ENCODE measurements at regions not wholly inside any gene's neighbourhood (a gene's known extent, or its start where the extent isn't known, plus 50 kb on each side); places are given as distances from the start of the nearest gene placed in this dataset.
"Not testable (repeated sequence)": the region's sequence is repeated elsewhere in the genome, so short reads cannot be mapped to it uniquely, and the experiment has no call there.

GRCh38 chr12:59484575-59484974 lies 111.3 kb upstream of the SLC16A7 start:
- TF ChIP-seq, protein P1, sequence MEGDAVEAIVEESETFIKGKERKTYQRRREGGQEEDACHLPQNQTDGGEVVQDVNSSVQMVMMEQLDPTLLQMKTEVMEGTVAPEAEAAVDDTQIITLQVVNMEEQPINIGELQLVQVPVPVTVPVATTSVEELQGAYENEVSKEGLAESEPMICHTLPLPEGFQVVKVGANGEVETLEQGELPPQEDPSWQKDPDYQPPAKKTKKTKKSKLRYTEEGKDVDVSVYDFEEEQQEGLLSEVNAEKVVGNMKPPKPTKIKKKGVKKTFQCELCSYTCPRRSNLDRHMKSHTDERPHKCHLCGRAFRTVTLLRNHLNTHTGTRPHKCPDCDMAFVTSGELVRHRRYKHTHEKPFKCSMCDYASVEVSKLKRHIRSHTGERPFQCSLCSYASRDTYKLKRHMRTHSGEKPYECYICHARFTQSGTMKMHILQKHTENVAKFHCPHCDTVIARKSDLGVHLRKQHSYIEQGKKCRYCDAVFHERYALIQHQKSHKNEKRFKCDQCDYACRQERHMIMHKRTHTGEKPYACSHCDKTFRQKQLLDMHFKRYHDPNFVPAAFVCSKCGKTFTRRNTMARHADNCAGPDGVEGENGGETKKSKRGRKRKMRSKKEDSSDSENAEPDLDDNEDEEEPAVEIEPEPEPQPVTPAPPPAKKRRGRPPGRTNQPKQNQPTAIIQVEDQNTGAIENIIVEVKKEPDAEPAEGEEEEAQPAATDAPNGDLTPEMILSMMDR (IDR thresholded peaks at IDR 0.05; ENCODE audit: low read depth, low read length), result no peak
- DNase-seq (ENCODE audit: extremely low read depth, low read depth), result no peak

- DNase-seq (ENCODE audit: extremely low read depth, low read depth), result not testable (repeated sequence)
Measured at GRCh38 chr12:59474236-59474635, 121.6 kb upstream of the SLC16A7 start.

GRCh38 chr12:59472273-59472672 lies 123.6 kb upstream of the SLC16A7 start:
- TF ChIP-seq, protein P1 (IDR thresholded peaks at IDR 0.05; ENCODE audit: low read depth, low read length), result no peak
- no peak for DNase-seq (ENCODE audit: extremely low read depth, low read depth)

- TF ChIP-seq, protein P1 (IDR thresholded peaks at IDR 0.05; ENCODE audit: low read depth, low read length), result no peak
- peak; percentile 3 for DNase-seq (ENCODE audit: extremely low read depth, low read depth)
Measured at GRCh38 chr12:59459966-59460660, 135.7 kb upstream of the SLC16A7 start.

DNA sequence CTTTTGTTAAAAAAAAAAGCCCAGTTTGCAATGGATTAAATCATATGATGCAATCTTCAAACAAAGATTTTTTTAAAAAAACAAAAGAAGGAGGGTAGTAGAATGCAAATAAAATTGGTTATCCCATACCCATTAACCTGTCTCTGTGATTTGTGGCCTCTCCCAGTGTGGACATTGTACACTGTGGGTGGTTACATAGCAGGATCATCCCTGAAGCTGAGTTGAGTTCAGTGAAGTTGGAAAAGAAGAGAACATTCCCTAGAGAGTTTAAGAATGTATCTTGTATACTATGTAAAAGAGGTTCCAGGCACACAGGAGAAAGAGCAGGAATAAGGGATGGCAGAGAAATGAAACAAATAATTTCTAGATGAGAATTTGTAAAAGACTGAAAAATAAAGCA lies 142.4 kb upstream of the SLC16A7 start:
- TF ChIP-seq, protein P1 (IDR thresholded peaks at IDR 0.05; ENCODE audit: low read depth, low read length), result no peak
- no peak for DNase-seq (ENCODE audit: extremely low read depth, low read depth)

DNA sequence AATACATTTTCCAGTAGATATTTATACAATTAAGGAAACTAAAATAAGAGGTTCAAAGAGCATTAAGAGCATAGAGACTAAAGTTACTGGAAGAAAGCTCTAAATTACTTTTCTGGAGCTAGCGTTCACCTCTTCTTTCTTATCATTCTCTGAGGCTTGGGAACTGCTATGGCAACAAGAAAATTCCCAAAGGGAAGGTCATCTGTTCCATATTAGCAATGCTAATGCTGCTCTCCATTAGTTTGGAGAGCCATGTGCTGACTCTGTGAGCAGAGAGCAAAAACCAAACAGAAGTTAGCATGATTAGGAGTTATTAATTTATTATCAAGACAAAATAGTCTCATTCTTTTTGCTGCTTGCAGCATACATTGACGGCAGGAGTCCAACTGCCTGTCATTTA lies 143.1 kb upstream of the SLC16A7 start:
- peak; percentile 11 for DNase-seq (ENCODE audit: extremely low read depth, low read depth)
- TF ChIP-seq, protein P1 (IDR thresholded peaks at IDR 0.05; ENCODE audit: low read depth, low read length), result no peak

GRCh38 chr12:59452259-59452658 lies 143.6 kb upstream of the SLC16A7 start:
- DNase-seq (ENCODE audit: extremely low read depth, low read depth), result peak; percentile 38

More at GRCh38 chr12:59452259-59452658, 143.6 kb upstream of the SLC16A7 start:
- TF ChIP-seq, protein P1 (IDR thresholded peaks at IDR 0.05; ENCODE audit: low read depth, low read length), result no peak
